Activated CD4-positive, CD25-positive, alpha-beta regulatory T cell treated with anti-CD3 and anti-CD28 coated beads, Interleukin-2, amount 50 U/mL, for 72 hours (primary cell): ENCODE measurements at regions not wholly inside any gene's neighbourhood (a gene's known extent, or its start where the extent isn't known, plus 50 kb on each side); places are given as distances from the start of the nearest gene placed in this dataset.

ENCODE experiments used
- DNase-seq: peaks from one replicate; pipeline ENCODE4 v3.0.0; 2021

DNA sequence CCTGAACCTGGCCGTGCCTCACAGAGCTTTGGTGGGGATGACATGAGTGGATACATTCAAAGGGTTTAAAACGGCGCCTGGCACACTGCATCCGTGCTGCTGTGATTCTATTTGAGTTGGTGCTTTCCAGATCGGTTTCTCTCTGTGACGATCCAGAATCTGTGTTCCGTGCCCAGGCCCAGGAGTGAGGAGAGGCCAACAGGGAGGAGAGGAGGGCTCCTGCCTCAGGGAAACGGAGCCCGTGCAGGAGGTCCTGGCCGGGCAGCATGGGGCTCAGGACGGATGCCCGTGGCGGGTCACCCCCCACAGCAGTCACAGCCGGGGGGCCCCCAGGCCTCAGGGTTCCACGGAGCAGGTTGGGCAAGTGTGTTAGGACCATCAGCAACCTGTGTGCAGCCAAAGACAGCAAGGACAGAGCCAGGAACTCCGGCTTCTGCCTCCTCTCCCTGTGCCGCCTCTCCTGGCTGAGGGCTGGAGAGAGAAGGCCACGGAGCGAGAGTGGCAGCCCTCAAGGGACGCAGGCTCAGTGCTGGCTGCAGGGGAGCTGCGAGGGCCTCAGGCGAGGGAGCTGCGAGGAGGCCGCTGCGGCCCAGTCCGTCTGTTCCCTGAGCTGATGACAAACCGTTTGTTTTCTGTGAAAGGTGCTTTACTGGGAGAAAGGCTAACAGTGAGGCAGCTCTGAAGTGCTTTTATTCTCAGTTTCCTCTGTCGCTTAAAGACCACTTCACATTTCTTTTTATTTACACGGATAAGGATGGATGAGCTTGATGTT is 99.3 kb downstream of the METRNL start:
- DNase-seq: no peak

DNA sequence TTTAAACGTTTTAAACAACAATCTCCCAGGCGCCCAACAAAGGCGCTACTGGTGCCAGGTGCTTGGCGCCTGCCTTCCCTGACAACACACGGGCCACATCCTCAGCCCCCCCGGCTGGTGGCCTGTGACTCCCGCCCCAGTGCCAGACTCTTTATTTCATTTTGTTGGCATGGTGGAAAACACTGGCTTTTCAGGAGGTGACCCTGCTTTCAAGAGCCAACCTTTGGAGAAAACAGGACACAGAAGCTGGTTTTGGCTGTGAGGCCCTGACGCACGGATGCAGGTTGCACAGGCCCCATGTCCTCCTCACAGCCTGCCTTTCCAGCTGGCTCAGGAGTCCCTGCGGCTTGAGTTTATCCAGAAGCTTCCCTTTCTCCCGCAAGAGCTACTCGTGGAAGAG is 100.0 kb downstream of the METRNL start:
- DNase-seq: peak; percentile 15

DNA sequence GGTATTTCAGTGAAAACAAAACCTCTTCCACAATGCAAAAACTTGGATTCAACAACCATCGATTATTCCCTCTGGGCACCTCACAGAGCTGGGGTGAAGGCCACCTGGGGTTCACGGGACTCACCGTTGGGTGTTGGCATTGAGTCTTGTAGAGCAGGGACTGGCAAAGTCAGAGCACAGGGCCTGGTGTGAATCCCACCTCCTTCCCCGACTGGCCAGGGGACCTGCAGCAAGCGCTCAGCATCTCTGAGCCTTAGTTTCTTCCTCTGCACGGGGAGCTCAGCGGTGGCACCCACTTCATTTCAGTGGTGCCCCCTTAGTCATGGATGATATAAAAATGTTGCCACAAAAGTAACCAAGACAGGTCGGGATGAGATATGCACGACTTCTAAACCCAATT is 100.4 kb downstream of the METRNL start:
- DNase-seq: peak; percentile 17

DNA sequence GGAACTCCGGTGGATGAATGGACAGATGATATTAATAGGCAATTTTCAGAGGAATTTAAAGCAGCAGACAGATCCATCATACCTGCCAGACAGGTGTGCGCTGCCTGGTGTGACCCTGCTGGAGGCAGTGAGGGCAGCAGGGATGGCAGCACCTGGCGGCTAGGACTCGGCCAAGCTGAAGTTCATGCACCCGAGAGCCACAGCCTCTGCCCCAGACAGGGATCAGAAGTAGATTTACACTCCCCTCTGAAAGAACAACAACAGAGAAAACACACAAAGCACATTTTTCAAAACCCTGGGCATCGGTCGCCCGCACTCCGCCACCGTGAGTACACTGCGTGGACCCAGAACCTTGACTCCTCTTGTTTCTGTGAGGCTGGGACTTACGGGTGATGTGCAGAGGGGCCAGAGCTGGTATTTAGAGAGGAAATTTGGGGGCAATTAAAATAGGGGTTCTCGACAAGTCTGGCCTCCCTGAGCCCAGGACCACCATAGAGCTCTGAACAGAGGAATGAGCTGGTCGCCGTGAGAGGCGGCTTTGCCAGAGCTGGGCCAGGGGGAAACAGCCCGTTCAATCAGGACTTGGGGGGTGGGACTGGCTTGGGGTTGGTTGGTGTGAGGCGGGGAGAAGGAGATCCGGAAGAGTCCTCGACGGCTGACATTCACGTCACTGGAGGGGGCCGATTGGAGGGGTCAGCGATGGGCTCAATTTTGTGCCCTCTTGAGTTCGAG is 101.0 kb downstream of the METRNL start:
- DNase-seq: peak; percentile 12

DNA sequence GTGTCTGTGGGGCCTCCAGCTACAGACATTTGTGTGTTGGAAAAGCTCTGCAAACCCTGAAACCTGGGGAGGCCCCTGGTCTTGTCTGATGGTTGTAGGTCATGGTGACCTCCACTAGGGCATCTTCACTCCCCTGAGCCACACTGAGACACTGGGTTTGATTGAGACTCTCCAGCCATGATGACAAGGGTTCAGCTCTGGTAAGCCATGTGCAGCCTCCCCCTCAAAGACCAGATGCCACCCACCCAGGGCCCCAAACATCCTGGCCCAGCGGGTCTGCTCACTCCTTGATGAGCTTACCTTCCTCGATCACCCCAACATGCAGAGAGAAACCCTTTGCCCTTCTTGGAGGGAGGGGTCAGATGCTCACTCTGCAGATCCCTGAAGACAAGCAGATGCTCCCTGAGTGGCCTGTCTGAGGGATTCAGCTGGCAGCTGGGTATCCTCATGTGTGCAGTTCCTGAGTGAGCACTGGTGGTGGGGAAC is 101.6 kb downstream of the METRNL start:
- DNase-seq: peak; percentile 18

DNA sequence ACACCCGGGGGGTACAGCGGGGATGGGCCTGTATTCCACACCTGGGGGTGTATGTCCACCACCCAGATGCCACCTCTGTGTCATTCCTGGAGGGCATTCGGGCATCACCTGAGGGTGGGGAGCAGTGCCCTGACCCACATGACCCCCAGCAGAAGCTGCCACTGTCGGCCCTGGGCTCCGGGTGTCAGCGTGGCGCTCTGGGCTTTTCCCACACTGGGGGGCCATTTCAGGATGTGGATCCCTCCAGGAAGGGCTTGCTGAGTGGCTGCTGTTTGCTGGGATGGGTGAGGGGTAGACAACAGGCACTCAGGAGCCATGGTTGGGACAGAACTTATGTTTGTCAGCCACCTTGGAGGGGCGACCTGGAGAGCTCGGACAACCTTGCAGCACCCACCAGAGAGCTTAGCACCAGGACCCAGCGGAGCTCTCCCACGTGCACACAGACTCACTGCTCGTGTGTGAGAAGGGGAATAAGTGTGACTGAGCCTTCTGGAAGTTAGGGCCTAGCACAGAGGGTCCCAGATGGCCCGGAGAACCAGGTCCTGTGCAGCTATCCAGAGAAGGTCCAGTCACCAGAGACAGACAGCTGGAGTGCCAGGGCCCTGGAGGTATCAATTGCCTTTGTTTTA is 102.7 kb downstream of the METRNL start:
- peak; percentile 19 for DNase-seq

DNA sequence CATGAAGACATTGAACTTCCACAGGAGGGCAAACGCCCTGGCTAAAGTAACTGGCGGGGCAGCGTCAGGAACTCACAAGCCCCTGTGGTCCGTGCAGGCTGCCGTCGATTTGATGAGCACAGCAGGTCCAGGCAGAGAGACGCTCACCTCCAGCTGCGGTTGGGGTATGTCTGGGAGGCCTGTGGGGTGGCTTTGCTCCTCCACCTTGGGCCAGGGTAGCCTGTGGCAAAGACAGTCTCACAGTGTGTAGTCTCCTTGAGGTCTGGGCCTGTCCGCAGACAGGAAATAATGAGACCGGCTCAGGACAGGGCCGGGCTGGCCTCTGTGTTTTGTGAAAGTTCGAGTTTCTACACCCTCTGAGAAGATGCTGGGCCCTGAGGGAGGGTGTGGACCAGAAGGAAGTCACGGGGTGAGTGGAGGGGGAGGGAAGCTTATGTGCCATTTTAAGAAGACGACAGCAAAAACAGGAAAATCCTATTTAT is 103.3 kb downstream of the METRNL start:
- peak; percentile 23 for DNase-seq

DNA sequence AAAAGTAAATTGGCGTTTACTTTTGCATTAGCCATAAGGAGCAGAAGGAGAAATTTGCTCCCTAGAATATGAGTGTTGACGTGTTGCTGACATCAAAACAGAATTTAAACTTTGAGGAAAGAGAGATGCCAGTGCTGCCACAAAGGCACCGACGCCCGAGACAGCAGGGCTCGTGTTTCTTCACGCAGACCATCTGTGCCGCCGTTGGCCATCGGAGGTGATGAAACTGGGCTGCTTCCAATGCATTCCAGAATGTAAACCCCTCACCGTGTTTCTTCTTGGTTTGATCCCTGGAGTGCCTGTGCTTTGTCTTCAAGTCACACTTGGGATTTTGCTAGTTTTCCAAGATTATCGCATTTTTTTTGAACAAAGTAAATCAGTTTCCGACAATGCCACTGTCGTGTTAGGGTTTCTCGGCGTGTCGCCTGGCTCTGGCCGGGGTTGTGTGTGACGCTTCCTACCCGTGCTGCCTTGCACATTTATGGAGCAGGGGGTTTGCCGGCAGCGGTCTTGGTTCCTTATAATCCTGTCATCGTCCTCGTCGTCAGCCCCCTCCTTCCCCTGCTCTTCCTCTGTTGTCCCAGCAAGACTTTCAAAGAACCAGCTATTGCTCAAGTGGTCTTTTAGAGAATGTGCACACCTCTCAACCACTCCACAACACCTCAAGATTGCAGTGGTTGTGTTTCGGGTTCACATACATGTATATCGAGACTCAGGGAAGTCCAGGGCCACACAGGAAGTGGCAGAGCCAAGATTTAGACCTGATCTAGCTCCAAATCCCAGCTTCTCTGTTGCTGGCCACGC is 103.9 kb downstream of the METRNL start:
- DNase-seq: no peak

DNA sequence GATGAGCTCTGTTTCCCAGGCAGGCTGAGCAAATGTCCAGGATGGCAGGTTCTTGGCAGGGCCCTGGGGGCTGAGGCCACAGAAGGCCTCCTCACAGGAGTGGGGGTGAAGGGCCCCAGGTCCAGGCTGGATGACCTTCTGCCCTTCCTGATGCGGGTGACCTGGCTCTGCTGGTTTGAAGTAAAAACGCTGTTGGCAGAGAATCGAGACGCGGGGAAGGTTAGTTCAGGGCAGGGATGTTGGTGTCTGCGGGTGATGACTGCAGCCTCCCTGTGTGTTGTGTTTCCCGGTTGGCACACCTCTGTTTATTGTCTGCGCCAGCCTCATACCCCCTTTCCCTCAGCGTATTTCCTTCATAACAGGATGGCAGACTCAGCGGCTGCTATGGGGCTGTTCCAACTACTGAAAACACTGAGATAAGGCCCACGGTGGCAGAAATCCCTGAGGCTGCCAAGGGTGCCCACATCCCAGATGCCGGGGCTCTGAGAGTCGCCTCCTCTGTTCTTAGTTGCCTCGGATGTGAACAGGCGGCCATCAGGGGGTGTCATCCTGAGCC is 104.6 kb downstream of the METRNL start:
- DNase-seq: peak; percentile 23

DNA sequence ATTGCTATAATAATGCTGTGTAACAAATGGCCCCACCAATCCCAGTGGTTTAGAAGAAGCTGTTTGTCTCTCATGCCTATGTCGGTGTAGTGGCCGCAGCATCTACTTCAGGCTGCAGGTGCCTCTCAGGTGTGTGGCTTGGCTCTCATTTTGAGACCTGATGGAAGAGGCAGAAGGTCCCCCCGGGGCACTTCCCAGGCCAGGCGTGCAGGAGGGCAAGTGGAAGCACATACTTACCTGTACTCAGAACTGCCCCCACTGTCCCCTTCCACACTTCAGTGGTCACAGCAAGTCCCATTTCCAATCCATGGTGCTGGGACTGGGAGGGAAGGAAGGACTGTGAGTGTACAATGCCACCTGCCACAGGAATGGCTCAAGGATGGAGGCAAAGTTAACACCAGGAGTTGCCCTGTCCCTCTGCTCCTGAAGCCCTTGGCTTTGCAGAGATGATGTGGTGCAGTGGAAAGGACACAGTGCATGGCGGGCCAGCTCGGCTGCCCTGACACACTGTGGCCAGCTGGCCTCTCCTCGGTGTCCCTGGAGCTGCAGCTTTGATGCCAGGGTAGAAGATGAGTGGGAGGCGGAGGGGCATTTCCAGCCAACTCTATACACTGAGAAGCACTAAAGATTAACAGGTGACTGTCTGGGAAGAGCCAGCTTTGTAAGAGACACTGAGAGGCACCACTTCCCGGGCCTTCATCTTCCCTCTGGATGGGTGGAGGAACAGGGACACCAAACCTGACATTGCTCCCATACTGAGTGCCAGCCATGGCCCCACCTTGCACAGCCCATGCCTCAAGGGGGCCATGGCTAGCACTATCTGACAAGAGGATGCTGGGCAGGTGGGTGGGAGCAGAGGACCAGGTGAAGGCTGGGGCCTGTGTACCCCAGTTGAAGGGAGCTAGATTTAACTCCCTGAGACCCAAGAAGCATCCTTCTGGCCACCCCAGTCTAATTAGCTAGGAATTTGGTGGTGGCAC is 105.9 kb downstream of the METRNL start:
- DNase-seq: peak; percentile 26

DNA sequence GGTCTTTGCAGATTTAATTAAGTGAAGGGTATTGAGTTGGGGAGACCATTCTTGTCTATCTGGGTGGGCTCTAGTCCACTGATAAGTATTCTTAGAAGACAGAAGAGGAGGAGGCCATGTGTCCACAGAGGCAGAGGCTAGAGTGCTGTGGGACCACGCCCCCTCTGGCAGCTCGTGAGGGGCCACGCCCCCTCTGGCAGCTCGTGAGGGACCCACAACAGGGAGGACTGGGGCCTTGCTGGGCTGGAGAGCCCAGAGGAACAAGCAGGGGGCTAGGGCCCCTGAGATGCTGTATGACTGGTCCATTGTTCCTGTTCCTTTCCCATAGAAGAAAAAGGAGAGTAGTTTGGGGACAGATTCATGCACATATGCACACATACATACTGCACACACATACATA is 106.8 kb downstream of the METRNL start:
- peak; percentile 25 for DNase-seq

DNA sequence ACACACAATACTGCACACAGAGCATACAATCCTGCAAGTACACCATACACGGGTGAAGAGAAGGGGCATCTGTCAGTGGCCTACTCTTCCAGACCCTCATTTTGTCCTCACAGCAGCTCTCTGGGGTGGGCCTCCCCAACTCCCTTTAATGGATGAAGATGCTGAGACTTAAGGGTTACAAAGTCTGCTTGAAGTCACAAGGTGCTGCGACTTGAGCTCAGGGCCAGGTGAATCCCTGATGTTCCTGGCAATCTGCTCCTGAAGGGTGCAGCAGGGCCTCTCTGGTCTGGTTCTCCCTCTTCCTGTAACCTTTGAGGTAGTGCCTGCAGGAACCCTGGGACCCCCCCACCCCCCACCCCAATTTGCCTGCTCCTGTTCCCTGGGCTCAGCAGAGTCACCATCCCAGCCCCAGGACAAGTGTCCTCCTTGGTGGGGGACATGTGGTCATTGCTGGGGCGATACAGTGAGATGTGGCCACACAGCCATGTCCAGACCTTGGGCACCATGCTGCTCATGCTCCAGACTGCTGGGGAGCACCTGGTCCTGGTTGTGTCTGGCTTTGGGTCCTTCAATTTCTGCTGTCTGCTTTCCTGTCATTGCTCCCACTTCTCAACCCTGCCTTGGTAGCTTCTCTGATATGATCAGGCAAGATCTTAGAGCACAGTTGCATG is 107.5 kb downstream of the METRNL start:
- peak; percentile 24 for DNase-seq

DNA sequence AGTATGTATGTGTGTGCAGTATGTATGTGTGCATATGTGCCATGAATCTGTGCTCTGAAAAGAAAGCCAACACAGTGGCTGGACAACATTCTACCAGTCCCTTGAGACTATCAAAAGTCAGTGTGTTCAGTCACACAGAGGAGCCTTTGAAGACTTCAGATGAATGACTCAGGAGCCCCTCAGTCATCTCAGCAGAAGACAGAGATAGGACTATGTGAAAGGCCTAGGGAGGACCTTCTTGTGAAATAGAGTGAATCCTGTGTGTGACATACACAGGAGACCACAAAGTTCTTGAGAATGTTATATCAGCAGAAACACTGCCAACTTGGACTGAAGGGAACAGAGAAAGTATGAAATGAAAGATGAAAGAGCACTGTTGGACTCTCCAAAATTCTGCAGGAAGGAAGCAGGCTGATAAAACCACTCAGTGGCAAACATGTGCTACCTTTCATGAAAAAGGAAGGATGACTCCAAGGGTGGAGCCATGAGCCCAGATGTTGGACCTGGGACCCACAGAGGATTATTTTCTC is 108.4 kb downstream of the METRNL start:
- DNase-seq: no peak

DNA sequence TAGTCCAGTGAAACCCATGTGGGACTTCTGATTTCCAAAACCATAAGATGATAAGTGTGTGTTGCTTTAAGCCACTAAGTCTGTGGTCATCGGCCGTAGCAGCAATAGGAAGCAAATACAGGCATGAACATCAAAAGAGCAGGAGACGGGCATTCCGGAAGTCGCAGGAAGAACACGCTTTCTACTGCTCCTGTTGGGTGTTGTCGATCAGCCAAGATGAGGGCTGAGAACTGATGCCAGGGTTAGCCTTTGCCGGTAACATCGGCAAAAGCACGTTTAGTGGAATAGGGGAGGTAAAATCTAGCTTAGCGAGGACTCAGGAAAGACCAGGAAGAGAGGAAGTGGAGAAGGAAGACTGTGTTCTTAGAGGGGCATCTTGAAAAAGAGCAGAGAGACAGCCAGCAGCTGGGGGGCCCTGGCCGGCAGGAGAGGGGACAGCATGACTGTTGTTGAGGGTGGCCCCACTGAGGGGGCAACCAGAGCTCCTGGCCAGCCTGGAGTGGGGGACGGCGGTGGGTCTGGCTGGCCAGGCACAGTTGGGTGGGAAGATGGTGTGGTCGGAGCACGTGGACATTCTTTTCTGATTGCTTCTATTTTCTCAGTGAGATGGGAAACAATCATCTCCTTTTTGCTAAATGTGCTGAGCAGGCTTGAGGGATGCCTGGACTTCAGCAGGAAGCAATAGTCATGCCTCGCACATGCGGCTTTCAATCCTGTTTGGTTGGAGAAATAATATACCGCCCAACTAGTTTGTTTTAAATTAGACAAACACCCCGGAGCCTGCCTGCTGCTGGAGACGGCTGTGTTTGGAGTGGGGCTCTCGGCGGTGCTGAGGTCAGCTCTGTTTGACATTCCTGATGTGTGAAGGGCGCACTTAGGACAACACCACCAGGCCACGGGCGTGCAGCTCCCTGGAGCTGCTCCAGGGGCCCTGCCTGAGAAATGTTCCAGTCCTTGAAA is 109.9 kb downstream of the METRNL start:
- DNase-seq: peak; percentile 23

DNA sequence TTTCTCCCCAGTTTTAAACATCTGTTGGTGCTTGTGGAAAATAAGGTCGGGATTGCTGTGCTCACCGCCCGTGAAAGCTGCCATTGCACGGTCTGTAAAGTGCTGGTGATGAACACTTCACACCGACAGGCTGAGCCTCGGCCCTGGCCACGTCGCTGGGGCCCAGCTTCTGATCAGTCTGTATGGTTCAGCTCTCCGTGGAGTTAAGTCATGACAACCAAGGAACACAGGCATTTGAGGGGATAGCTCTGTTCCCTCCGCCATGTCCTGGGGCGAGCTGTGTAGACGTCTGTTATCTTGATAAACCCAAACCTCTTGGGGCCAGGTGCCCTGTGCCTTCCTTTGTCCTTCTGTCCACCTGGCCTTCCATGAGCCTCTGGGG is 110.6 kb downstream of the METRNL start:
- DNase-seq: no peak

DNA sequence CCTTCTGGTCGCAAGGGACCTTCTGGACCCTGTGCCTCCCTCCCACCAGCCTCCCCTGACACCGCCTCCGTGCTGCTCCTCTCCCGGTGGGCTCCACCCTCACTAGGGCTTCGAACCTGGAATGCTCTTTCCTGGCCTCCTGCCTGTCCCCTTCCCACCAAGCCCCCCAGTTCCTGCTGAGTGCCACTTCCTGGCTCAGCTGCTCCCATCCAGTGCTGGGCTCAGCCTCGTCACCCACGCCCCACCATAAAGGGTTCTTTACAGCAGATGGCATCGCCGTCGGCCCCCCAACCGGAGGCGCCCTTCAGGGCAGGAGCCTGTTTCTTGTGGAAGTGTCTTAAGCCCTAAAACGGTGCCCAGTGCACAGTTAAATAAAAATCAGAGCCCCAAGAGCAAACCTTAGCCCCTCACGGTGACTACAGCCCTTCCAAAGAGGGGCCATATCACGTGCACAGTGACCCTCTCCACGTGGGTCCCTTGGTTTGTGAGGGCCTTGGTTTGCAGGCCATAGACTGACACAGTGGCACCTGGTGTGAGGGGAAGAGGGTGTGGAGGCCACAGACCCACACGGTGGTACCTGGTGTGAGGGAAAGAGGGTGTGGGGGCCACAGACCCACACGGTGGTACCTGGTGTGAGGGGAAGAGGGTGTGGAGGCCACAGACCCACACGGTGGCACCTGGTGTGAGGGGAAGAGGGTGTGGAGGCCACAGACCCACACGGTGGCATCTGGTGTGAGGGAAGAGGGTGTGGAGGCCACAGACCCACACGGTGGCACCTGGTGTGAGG is 111.4 kb downstream of the METRNL start:
- no peak for DNase-seq

DNA sequence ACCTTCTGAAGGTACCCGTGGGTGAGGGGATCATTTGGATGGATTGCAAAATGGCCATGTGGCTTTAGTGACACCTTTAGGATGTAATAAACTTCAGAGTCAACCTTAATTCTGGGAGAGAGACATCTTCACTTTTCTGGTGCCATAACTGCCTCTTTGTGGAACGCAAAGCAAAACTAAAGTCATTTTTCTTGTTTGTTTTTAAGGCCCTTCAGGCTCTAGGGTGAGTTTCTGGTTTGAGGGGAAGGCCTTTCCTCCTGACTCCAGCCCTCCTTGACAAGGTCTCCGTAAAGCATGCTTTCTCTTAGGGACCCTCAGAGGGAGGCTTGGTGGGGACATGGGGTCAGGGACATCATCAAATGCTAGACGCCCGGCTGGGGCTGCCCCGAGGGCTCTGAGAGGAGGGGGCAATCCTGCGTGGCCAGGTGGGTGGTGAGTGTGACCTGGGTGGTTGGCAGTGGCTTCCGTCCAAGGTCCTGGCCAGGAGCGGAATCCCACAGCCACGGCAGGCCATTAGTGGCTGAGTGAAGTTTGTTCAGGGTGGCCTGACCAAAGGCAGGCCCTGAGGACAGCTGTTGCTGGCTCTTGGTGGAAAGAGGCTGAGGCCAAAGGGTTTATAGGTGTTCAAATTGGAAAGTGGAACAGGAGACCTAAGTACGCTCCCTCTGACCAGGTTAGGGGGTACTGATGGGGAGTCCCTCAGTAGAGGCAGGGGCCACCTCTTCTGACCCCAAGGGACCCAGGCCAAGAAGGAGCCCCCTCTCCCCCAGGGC is 112.2 kb downstream of the METRNL start:
- DNase-seq: no peak
